ENCODE measurements at regions not wholly inside any gene's neighbourhood (a gene's known extent, or its start where the extent isn't known, plus 50 kb on each side); places are given as distances from the start of the nearest gene placed in this dataset.

DNA sequence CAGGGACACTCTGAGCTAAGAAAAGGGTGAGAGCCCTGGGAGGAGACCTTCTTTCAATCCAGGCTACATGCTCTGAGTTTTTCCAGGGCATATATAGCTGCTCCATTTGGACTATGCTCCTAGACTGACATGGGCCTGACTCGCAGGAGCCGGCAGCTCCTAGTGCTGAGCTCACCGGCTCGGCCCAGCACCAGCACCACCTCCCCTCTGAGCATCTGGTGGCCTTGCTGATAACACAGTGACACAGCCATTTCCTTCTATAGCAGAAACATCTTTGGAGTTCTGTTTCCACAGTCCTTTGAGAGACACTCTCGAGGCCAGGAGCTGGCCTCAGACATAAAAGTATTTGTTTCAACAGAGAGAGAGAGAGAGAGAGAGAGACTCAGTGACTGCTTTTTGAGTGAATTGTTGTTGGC, 184.9 kb downstream of the TM9SF2 start:
- TF ChIP-seq POLR2A (IDR thresholded peaks at IDR 0.05): no peak
- TF ChIP-seq, protein P1, sequence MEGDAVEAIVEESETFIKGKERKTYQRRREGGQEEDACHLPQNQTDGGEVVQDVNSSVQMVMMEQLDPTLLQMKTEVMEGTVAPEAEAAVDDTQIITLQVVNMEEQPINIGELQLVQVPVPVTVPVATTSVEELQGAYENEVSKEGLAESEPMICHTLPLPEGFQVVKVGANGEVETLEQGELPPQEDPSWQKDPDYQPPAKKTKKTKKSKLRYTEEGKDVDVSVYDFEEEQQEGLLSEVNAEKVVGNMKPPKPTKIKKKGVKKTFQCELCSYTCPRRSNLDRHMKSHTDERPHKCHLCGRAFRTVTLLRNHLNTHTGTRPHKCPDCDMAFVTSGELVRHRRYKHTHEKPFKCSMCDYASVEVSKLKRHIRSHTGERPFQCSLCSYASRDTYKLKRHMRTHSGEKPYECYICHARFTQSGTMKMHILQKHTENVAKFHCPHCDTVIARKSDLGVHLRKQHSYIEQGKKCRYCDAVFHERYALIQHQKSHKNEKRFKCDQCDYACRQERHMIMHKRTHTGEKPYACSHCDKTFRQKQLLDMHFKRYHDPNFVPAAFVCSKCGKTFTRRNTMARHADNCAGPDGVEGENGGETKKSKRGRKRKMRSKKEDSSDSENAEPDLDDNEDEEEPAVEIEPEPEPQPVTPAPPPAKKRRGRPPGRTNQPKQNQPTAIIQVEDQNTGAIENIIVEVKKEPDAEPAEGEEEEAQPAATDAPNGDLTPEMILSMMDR (IDR thresholded peaks at IDR 0.05): no peak

Data from uterus (tissue), 2 donors.